Fibroblast of lung (primary cell): ENCODE measurements at regions not wholly inside any gene's neighbourhood (a gene's known extent, or its start where the extent isn't known, plus 50 kb on each side); places are given as distances from the start of the nearest gene placed in this dataset.

Experiments
- EZH2 ChIP-seq: IDR thresholded peaks from 2 replicates; pipeline ENCODE4 v1.5.1; 2012; ENCODE audit warnings: low read length, control low read depth, mild to moderate bottlenecking; ENCODE audit errors: missing control alignments
- TF ChIP-seq, protein P1 (sequence below), 2 donors: IDR thresholded peaks in 1 of 2; conservative IDR thresholded peaks in 1 of 2; 1 replicate in 1 of 2; 2 replicates in 1 of 2; pipeline ENCODE4 v1.5.1; 2011 to 2012; ENCODE audit warnings: low read length in 2 of 2, control low read depth in 1 of 2, inconsistent platforms in 1 of 2, low read depth in 1 of 2, mild to moderate bottlenecking in 1 of 2

- TF ChIP-seq EZH2 = no peak
- TF ChIP-seq, protein P1, sequence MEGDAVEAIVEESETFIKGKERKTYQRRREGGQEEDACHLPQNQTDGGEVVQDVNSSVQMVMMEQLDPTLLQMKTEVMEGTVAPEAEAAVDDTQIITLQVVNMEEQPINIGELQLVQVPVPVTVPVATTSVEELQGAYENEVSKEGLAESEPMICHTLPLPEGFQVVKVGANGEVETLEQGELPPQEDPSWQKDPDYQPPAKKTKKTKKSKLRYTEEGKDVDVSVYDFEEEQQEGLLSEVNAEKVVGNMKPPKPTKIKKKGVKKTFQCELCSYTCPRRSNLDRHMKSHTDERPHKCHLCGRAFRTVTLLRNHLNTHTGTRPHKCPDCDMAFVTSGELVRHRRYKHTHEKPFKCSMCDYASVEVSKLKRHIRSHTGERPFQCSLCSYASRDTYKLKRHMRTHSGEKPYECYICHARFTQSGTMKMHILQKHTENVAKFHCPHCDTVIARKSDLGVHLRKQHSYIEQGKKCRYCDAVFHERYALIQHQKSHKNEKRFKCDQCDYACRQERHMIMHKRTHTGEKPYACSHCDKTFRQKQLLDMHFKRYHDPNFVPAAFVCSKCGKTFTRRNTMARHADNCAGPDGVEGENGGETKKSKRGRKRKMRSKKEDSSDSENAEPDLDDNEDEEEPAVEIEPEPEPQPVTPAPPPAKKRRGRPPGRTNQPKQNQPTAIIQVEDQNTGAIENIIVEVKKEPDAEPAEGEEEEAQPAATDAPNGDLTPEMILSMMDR (conservative IDR thresholded peaks at IDR 0.05 in 1 of 2, IDR thresholded peaks at IDR 0.05 in 1 of 2; ENCODE audit: low read depth in 1 of 2, low read length in 2 of 2) = no peak
These were observed 316.7 kb downstream of the CHL1 start for GRCh38 chr3:513301-513700.
